22Rv1 (cell line): ENCODE measurements at regions not wholly inside any gene's neighbourhood (a gene's known extent, or its start where the extent isn't known, plus 50 kb on each side); places are given as distances from the start of the nearest gene placed in this dataset.

ENCODE experiments used
- CTCF ChIP-seq: fragments of 450-650 bp; IDR thresholded peaks from 2 replicates; pipeline ENCODE4 v1.5.1; 2017; ENCODE audit warnings: mild to moderate bottlenecking
- ZFX ChIP-seq: fragments of 450-650 bp; IDR thresholded peaks from 2 replicates; pipeline ENCODE4 v1.6.1; 2017; ENCODE audit warnings: antibody characterized with exemption, borderline replicate concordance

- TF ChIP-seq CTCF (no peak), ZFX (no peak)
Observed at GRCh38 chr2:147083664-147084063, 761.2 kb upstream of the ACVR2A start.
